ENCODE measurements at regions not wholly inside any gene's neighbourhood (a gene's known extent, or its start where the extent isn't known, plus 50 kb on each side); places are given as distances from the start of the nearest gene placed in this dataset.

DNA sequence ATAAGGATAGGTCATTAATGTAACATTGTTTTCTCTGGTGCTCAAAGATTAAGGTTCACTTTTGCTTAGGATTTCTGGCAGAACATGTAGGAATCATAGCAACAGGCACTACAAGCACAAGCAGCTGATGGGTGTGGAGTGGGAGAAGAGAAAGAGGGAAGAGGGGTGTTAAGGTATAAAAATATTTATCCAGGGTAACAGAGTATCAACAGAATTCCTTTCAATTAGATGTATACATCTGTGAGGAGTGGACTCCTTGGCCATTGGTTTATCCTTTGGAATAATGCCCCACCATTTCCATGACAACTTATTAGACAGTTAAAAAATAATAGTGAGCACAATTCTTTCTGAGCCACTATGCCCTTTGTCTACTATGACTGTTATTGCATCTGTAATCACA lies 388.3 kb upstream of the DDHD1 start:
- Histone ChIP-seq H3K4me3 (no peak overlapping the region), H3K36me3 (no peaks in the 10 kb centered on the region), H3K9me3 (no peaks in the 10 kb centered on the region), H3K27me3 (replicated peaks; ENCODE audit: insufficient read depth) (no peaks in the 10 kb centered on the region), H3K4me1 (ENCODE audit: control insufficient read depth in 1 of 2, low read depth in 2 of 2) (peaks cover 0 to 6% of the 10 kb centered on the region in 2 donors), H3K27ac (no peak overlapping the region)
- no peak for ATAC-seq (ENCODE audit: insufficient number of reproducible peaks, low FRiP score, low read depth)
- TF ChIP-seq, protein P1, sequence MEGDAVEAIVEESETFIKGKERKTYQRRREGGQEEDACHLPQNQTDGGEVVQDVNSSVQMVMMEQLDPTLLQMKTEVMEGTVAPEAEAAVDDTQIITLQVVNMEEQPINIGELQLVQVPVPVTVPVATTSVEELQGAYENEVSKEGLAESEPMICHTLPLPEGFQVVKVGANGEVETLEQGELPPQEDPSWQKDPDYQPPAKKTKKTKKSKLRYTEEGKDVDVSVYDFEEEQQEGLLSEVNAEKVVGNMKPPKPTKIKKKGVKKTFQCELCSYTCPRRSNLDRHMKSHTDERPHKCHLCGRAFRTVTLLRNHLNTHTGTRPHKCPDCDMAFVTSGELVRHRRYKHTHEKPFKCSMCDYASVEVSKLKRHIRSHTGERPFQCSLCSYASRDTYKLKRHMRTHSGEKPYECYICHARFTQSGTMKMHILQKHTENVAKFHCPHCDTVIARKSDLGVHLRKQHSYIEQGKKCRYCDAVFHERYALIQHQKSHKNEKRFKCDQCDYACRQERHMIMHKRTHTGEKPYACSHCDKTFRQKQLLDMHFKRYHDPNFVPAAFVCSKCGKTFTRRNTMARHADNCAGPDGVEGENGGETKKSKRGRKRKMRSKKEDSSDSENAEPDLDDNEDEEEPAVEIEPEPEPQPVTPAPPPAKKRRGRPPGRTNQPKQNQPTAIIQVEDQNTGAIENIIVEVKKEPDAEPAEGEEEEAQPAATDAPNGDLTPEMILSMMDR (IDR thresholded peaks at IDR 0.05): no peak
- no peak for DNase-seq (ENCODE audit: low spot score)

DNA sequence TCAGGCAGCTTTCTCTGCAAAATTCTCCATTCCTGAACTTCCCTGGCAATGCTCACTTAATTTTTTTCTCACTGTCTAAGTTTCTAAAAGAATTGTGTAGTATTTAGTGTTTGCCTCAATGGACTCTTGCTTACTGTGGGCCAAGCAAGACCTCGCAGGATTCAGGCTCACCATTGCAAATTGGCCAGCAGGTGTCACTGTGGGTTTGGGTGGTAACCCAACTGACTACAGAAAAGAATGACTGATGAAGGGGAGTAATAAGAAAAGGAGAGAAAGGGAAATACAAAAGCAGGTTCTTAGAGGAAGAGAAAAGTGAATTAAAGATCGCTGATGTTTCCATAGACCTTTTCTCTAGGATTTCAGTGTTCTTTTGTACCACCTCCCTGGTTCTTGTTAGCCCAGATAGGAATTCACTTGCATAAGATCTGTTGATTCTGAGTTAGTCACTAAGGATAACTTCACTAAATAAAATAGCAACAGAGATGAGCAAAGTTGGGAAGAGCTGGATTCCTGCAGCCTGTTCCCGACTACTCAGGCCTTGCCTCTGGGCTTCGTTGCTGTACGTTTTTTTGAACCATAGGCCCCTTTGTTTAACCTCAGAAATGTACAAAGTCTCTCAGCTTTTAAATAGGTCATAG lies 386.5 kb upstream of the DDHD1 start:
- no peak for DNase-seq (ENCODE audit: low spot score)
- Histone ChIP-seq H3K4me3 (no peak overlapping the region), H3K36me3 (no peaks in the 10 kb centered on the region), H3K27me3 (replicated peaks; ENCODE audit: insufficient read depth) (no peaks in the 10 kb centered on the region), H3K4me1 (ENCODE audit: control insufficient read depth in 1 of 2, low read depth in 2 of 2) (peaks cover 0 to 6% of the 10 kb centered on the region in 2 donors), H3K27ac (no peak overlapping the region), H3K9me3 (no peaks in the 10 kb centered on the region)
- ATAC-seq (ENCODE audit: insufficient number of reproducible peaks, low FRiP score, low read depth): no peak
- TF ChIP-seq, protein P1 (IDR thresholded peaks at IDR 0.05): peak; percentile 85

- H3K4me1 ChIP-seq (ENCODE audit: control insufficient read depth in 1 of 2, low read depth in 2 of 2): peaks cover 0 to 6% of the 10 kb centered on the region in 2 donors
Measured at GRCh38 chr14:53538316-53538881, 385.3 kb upstream of the DDHD1 start.

GRCh38 chr14:53537422-53538315 lies 384.5 kb upstream of the DDHD1 start:
- no peak overlapping the region for H3K4me3 ChIP-seq
- H3K27ac ChIP-seq: no peak overlapping the region
- peaks cover 0 to 1% of the 10 kb centered on the region in 2 donors for H3K4me1 ChIP-seq (ENCODE audit: control insufficient read depth in 1 of 2, low read depth in 2 of 2)
- TF ChIP-seq, protein P1 (IDR thresholded peaks at IDR 0.05): no peak
- no peaks in the 10 kb centered on the region for H3K36me3 ChIP-seq
- H3K27me3 ChIP-seq (replicated peaks; ENCODE audit: insufficient read depth): no peaks in the 10 kb centered on the region
- no peak for ATAC-seq (ENCODE audit: insufficient number of reproducible peaks, low FRiP score, low read depth)
- H3K9me3 ChIP-seq: no peaks in the 10 kb centered on the region
- no peak for DNase-seq (ENCODE audit: low spot score)

More at GRCh38 chr14:53538316-53538881, 385.3 kb upstream of the DDHD1 start:
- ATAC-seq (ENCODE audit: insufficient number of reproducible peaks, low FRiP score, low read depth) (no peak), DNase-seq (ENCODE audit: low spot score) (no peak)
- H3K27ac ChIP-seq: no peak overlapping the region
- no peak overlapping the region for H3K4me3 ChIP-seq
- no peaks in the 10 kb centered on the region for H3K9me3 ChIP-seq
- no peaks in the 10 kb centered on the region for H3K27me3 ChIP-seq (replicated peaks; ENCODE audit: insufficient read depth)
- TF ChIP-seq, protein P1 (IDR thresholded peaks at IDR 0.05): no peak
- H3K36me3 ChIP-seq: no peaks in the 10 kb centered on the region

- Histone ChIP-seq H3K27me3 (replicated peaks; ENCODE audit: insufficient read depth) (no peaks in the 10 kb centered on the region), H3K36me3 (no peaks in the 10 kb centered on the region), H3K4me3 (no peak overlapping the region), H3K27ac (no peak overlapping the region), H3K9me3 (no peaks in the 10 kb centered on the region), H3K4me1 (ENCODE audit: control insufficient read depth in 1 of 2, low read depth in 2 of 2) (no peaks in the 10 kb centered on the region)
- DNase-seq (ENCODE audit: low spot score) (no peak), ATAC-seq (ENCODE audit: insufficient number of reproducible peaks, low FRiP score, low read depth) (no peak)
- TF ChIP-seq, protein P1 (IDR thresholded peaks at IDR 0.05): no peak
Measured at GRCh38 chr14:53536446-53536845, 383.3 kb upstream of the DDHD1 start.
